Astrocyte (in vitro differentiated cells and primary cell): ENCODE measurements at regions not wholly inside any gene's neighbourhood (a gene's known extent, or its start where the extent isn't known, plus 50 kb on each side); places are given as distances from the start of the nearest gene placed in this dataset.

Experiments
- EZH2 ChIP-seq: IDR thresholded peaks from 2 replicates; pipeline ENCODE4 v1.6.1; 2012; ENCODE audit warnings: mild to moderate bottlenecking, low read length, inconsistent platforms; ENCODE audit not compliant: insufficient read depth
- TF ChIP-seq, protein P1 (sequence below): IDR thresholded peaks from 2 replicates; pipeline ENCODE4 v1.5.1; 2011; ENCODE audit warnings: low read depth, mild to moderate bottlenecking, inconsistent platforms, low read length, moderate library complexity; ENCODE audit not compliant: insufficient read depth

DNA sequence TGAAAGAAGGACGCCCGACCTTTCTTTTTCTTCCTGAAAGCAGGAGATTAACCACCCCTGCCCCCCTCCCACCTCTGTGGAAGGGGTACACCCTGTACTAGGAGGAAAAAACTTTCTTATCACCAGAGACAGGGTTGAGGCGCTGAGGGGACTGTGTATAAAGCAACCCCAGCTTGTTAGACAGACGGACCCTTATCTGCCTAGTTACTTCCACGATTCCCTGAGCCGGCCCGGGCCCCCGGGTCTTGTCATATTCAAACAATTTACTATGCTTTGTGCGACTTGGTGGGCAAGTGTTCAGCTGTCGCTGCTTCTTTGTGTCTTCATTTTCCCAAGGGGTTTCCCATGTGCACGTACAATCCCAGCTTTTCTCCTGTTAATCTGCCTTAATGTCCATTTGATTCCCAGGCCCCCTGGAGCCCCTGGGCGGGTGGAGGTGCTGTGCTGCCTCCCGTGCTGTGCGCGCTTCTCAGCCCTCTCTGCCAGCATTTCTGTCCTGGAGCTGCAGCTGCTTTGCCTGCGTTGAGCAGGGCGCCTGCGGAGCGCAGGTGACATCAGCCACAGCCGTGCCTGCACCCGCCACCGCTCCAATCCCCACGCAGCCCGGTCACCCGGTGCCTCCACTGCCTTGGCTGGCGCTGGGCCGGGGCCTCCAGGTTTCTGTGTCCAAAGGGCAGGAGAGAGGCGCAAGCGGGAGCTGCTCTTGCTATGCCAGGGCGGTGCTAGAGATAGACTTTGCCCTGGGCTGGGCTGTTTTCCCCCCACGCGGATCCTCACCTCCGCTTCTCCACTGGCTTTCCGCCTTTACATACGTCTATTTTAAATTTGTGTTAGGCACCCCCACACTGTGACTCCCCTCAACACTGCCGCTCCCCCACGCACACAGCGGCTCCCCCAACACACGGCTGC lies 96.2 kb downstream of the TTLL2 start:
- TF ChIP-seq, protein P1, sequence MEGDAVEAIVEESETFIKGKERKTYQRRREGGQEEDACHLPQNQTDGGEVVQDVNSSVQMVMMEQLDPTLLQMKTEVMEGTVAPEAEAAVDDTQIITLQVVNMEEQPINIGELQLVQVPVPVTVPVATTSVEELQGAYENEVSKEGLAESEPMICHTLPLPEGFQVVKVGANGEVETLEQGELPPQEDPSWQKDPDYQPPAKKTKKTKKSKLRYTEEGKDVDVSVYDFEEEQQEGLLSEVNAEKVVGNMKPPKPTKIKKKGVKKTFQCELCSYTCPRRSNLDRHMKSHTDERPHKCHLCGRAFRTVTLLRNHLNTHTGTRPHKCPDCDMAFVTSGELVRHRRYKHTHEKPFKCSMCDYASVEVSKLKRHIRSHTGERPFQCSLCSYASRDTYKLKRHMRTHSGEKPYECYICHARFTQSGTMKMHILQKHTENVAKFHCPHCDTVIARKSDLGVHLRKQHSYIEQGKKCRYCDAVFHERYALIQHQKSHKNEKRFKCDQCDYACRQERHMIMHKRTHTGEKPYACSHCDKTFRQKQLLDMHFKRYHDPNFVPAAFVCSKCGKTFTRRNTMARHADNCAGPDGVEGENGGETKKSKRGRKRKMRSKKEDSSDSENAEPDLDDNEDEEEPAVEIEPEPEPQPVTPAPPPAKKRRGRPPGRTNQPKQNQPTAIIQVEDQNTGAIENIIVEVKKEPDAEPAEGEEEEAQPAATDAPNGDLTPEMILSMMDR = no peak
- no peak for TF ChIP-seq EZH2
